HG03175 (cell line): ENCODE measurements at regions not wholly inside any gene's neighbourhood (a gene's known extent, or its start where the extent isn't known, plus 50 kb on each side); places are given as distances from the start of the nearest gene placed in this dataset.

Experiments used
- ATAC-seq: cut with Tn5 transposase; IDR thresholded peaks from one replicate; pipeline ENCODE4 v1.9.1; 2021; ENCODE audit warnings: mild to moderate bottlenecking, moderate library complexity; ENCODE audit not compliant: unreplicated experiment

DNA sequence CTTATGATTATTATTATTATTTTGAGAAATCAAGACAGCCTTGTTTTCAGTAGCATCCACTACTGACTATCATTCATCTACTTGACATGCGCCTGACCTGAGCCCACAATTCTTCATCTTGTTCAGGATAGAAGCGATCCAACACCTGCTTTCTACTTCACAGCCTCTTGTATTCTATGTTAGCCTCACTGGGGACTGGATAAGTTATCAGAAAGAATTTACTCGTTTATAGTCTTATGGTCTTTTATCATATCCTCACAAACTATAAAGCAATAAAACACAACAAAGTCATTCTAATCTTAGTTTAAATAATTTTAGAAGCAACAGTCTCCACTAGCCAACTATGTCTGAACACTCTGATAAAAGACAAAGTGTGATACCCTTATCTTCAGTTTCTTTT lies 436.0 kb upstream of the ARGLU1 start:
- no peak for ATAC-seq

DNA sequence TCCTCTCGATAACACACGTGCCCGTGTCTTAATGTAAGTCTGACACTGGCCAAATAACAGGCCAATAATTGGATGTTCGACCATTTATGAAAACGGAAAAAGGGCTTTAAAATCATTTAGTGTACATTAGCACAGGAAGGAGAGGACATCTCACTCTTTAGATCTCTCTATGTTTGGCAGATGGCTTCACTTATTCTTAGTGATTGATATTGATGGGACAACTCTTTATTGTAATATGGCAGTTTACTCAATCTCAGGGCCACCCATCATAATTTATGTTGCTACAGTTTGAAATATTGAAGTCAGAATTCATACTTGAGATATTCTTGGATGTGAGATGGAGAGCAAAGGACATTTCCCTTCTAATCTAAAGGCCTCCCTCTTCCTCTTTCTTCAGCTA lies 430.7 kb upstream of the ARGLU1 start:
- ATAC-seq: no peak

GRCh38 chr13:106997696-106998095 lies 429.8 kb upstream of the ARGLU1 start:
- ATAC-seq: no peak

GRCh38 chr13:106996867-106997618 lies 429.1 kb upstream of the ARGLU1 start:
- no peak for ATAC-seq

DNA sequence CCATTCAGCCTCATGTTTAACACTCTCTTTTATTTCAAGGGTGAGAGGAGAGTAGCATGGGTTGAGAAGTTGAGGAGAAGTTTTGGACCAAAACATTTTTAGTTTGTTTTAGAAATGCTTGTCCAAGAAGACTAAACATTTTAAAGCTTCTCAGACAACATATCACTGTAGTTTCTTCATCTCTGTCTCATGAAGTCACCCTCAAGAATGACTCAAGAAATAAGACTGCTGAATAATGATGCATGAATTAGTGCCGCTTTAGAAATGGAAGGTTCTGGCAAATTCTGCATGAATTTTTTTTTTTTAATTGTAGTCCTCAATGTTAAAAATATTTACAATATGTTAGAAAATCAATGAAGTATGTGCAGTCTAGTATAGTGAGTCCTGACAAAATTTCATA lies 422.7 kb upstream of the ARGLU1 start:
- no peak for ATAC-seq

DNA sequence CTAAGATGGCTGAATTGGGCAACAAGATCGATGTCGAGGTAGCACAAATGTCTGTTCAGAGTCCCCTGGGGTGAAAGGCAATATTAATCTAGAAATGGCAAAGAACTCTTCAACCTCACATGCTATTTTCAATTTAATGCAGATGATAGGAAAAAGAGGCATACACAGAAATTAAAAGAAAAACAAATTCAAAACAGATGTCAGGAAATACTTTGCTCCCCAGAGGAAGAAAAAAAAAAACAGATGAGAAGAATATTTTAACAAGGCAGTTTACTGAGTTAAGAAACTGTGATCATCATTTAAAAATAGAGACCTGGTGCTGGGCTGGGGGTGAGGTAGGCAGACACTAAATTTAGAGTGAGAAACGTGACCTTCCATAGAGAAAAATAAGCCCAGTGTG lies 421.9 kb upstream of the ARGLU1 start:
- no peak for ATAC-seq

GRCh38 chr13:106987427-106987785 lies 419.5 kb upstream of the ARGLU1 start:
- ATAC-seq: no peak

GRCh38 chr13:106986687-106987426 lies 418.9 kb upstream of the ARGLU1 start:
- no peak for ATAC-seq

DNA sequence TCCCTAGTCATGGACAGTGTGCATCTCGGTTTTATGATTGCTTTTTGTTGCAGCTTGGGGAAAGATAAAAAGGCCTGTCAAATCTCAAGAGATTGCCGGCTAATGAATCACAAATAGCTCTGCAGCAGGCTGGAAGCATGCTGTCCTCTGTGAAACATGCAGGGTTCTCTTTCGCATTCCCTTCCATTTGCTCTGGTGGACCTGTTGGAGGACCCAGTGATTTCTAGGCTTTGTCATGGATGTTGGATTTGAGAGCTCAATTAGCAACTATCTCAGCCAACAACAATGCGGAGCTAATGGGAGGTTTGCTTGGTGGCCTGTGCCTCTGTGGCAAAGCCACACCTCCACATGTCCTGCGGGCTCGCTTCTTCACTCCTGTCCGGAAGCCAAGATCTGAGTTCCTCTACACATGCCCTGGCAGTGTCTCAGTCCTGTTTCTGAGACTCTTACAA lies 418.1 kb upstream of the ARGLU1 start:
- ATAC-seq: no peak

DNA sequence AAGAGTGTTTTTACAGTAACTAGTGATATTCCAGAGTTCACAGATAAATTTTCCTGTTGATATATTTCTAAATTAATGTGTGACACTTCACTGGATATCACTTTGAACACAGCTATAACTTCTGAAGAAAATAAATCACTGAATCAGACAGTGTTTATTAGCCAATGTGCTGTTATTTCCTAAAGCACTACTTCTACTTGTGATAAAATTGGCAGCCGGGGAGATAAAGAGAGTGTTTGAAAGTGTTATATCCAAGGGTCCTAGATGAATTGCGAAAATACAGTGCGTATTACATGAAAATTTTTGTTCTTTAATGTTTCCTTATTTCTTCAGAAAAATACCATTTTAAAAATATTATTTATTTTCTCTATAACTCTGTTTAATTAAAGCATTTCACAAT lies 417.5 kb upstream of the ARGLU1 start:
- ATAC-seq: no peak

DNA sequence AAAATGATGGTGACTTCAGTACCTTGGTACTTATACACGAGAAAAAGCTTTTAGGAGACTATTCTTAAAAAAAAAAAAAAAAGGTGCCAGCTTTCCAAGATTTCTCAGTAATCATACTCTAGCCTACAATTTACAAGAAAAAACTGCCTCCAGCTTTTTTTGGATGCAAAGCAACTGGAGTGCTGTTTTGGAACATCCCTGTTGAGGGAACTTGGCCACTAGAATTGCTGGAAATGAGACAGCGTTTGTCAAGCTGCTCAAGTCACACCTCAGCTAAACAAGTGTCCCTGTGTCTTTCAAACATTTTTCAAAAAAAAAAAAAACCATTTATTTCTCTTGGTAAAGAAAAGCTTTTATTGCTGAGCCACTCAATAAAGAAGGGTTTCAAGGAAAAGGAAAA lies 413.1 kb upstream of the ARGLU1 start:
- ATAC-seq: no peak

DNA sequence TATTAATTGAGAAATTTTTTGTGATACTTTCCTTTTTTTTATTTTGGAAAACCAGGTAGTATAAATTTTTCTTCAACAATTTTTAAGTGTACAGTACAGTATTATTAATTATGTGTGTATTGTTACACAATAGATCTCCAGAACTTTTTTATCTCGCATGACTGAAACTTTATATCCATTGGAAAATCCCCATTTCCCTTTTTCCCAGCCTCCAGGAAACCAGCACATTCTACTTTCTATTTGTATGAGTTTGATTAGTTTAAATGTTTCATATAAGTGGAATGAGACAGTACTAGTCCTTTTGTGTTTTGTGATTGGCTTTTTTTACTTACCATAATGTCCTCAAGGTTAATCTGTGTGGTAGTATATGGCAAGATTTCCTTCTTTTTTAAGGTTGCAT lies 399.5 kb upstream of the ARGLU1 start:
- no peak for ATAC-seq

GRCh38 chr13:106963151-106963550 lies 395.2 kb upstream of the ARGLU1 start:
- ATAC-seq: no peak

- ATAC-seq: no peak
Observed at GRCh38 chr13:106961651-106962050, 393.7 kb upstream of the ARGLU1 start.

GRCh38 chr13:106961216-106961615 lies 393.3 kb upstream of the ARGLU1 start:
- no peak for ATAC-seq

DNA sequence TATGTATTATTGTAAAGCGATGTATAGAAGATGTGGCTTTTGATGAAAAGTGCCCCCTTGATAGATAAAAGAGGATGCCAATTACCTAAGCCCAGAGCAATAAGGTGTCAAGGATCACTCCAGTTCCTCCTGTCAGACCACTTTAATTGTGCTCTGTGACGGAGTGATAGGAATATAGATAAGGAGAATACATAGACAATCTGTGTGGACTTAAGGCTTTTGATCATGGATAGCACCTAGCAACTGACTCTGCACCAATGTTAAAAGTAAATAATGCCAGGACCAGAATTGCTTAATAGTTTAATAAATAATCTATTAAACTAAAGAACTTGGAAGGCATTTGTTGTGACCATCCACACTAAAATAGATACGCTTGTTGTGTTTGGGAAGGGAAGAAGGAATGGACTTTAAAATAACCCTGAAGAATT lies 390.7 kb upstream of the ARGLU1 start:
- ATAC-seq: no peak

DNA sequence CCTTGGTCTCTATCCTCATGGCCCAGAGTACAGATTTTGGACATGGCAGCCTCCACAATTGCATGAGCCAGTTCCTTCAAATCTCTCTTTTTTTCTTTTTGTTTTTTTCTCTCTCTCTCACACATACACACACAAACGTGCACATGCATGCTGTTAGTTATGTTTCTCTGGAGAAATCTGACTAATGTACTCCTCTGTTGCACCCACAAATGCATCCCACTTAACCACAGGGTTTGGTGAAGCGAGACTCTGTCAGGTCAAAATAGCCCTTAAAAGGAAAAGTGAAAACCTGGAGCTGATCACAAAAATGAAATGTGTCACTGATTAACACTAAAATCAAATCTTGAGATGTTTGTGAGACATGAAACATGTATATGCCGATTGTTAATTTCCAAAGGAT lies 374.6 kb upstream of the ARGLU1 start:
- ATAC-seq: no peak

DNA sequence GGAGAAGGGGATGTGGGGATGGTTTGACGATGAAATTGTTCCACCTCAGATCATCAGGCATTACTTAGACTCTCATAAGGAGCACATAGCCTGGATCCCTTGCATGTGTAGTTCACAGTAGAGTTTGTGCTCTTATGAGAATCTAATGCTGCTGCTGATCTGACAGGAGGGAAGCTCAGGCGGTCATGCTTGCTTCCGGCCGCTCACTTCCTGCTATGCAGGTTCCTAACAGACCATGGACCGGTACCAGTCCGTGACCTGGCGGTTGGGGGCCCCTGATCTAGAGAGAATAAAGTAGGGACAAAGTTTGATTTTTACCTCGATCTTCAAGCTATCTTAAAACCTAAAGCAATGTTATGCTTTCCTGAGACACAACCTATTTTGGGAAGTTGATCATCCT lies 373.8 kb upstream of the ARGLU1 start:
- ATAC-seq: no peak

DNA sequence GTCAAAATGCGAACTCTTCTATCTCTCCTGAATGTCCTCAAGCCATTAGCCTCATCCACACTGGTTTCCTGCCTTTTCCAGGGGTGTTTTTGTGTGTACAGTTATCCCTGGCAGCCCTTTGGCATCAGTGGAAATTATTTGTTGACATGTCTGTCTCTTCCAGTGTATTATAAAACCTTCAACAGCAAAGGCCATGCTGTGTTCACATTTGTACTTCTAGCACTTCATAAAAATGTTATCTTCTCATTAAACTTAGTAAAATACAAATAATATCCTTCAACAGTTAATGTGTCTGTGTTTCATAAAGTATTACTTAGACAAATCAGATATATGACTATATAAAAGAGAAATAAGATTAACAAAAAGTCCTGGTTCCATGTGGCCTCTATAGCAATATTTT lies 359.5 kb upstream of the ARGLU1 start:
- ATAC-seq: no peak

- no peak for ATAC-seq
Observed at GRCh38 chr13:106922384-106922783, 354.4 kb upstream of the ARGLU1 start.

DNA sequence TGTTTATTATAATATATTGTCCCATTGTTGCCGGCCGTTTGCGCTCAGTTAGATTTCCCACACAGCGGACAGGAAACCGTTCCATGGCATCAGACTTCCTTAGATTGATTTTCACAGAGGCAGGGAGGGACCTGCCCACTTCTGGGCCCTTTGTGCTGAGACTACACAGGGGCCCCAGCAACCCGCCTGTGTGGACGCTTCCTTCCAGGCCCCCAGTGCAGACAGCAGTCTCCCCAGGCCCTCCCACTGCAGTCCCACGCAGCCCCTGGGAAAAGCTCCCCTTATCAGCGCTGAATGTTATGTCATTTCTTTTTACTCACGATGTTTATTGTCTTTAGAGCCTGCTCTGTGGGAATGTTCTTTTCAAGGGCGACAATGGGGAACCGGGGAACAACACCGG lies 351.7 kb upstream of the ARGLU1 start:
- no peak for ATAC-seq

DNA sequence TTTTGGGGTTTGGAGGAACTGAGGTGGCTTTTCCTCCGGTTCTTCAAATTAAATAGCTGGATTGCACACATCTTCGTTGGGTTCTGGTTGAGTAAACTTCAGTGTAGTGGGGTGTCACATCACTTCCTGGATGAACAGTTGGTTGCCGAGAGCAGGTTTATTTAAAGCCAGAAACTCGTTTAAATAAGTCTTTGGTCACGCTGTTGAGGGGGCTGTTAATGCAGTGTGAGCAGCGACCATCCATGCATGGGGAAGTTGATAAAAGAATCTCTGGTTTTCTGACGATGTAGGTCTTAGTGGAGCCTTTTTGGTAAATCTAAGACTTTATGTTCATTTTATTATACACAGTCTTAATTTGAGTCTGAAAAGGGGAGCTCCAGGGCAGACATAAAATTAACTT lies 351.2 kb upstream of the ARGLU1 start:
- peak; percentile 26 for ATAC-seq

DNA sequence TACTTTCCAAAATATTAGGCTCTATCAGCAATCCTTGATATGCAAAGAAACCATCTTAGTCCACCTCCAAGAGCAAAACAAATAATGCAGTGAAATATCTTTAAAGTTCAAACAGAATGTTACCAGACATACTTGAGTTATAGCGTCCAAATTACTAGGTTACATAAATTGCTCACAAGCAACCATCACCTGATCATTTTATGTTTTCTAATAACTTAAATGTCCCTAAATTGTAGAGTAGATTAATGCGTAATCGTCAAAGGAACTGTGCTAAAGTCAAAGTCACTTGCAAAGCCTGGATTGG lies 350.6 kb upstream of the ARGLU1 start:
- no peak for ATAC-seq
